ENCODE measurements at regions not wholly inside any gene's neighbourhood (a gene's known extent, or its start where the extent isn't known, plus 50 kb on each side); places are given as distances from the start of the nearest gene placed in this dataset.

DNA sequence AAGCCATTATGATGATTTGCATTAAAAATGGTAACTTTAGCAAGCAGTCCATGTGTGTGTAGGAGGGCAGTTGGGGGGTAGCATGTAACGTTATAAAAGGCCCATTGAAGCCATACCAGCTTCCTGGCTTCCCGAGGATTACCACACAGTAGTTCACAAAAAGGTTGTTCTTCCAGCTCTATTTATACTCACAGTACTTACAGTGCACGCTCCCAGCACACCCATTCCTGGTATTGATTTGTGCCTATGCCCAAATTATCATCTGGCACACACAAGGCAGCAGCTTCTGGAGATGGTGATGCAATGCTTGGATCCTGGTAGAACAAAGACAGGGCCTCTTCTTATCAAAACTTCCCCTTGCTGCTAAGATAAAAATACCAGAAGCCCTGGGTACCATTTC lies 436.8 kb downstream of the HAO1 start:
- H3K36me3 ChIP-seq (ENCODE audit: insufficient read depth, low read length): no peaks in the 10 kb centered on the region
- no peak overlapping the region for H3K4me2 ChIP-seq (ENCODE audit: low read depth, low read length, poor library complexity, severe bottlenecking)
- no peaks in the 10 kb centered on the region for H3K4me1 ChIP-seq (ENCODE audit: insufficient read depth, low read length, poor library complexity, severe bottlenecking)
- H3K4me3 ChIP-seq (ENCODE audit: low read length, poor library complexity, severe bottlenecking): no peak overlapping the region
- no peaks in the 10 kb centered on the region for H3K79me2 ChIP-seq (ENCODE audit: insufficient read depth, low read length)
- no peaks in the 10 kb centered on the region for H4K20me1 ChIP-seq (ENCODE audit: insufficient read depth, low read length, poor library complexity, severe bottlenecking)
- no peaks in the 10 kb centered on the region for H3F3A ChIP-seq (ENCODE audit: low read depth)
- no peak overlapping the region for H3K9ac ChIP-seq (ENCODE audit: low read depth, low read length, poor library complexity, severe bottlenecking)
- no peaks in the 10 kb centered on the region for H3K9me3 ChIP-seq (ENCODE audit: insufficient read depth, low read depth, low read length)
- H3K27me3 ChIP-seq (ENCODE audit: insufficient read depth, low read length, poor library complexity, severe bottlenecking): no peaks in the 10 kb centered on the region
- H3K9me2 ChIP-seq (replicated peaks; ENCODE audit: low read depth, low read length): no peaks in the 10 kb centered on the region
- no peak overlapping the region for H2AFZ ChIP-seq (ENCODE audit: low read length)
- TF ChIP-seq CTCF (conservative IDR thresholded peaks at IDR 0.05; ENCODE audit: low read length) (no peak), EZH2phosphoT487 (IDR thresholded peaks at IDR 0.05; ENCODE audit: borderline replicate concordance) (no peak)

- H3K4me1 ChIP-seq (ENCODE audit: insufficient read depth, low read length, poor library complexity, severe bottlenecking): no peaks in the 10 kb centered on the region
- no peaks in the 10 kb centered on the region for H3F3A ChIP-seq (ENCODE audit: low read depth)
- H3K9me2 ChIP-seq (replicated peaks; ENCODE audit: low read depth, low read length): no peaks in the 10 kb centered on the region
- no peaks in the 10 kb centered on the region for H3K9me3 ChIP-seq (ENCODE audit: insufficient read depth, low read depth, low read length)
- no peak overlapping the region for H2AFZ ChIP-seq (ENCODE audit: low read length)
- no peak overlapping the region for H3K9ac ChIP-seq (ENCODE audit: low read depth, low read length, poor library complexity, severe bottlenecking)
- no peaks in the 10 kb centered on the region for H3K36me3 ChIP-seq (ENCODE audit: insufficient read depth, low read length)
- TF ChIP-seq EZH2phosphoT487 (IDR thresholded peaks at IDR 0.05; ENCODE audit: borderline replicate concordance) (no peak), CTCF (conservative IDR thresholded peaks at IDR 0.05; ENCODE audit: low read length) (no peak)
- no peaks in the 10 kb centered on the region for H4K20me1 ChIP-seq (ENCODE audit: insufficient read depth, low read length, poor library complexity, severe bottlenecking)
- H3K4me3 ChIP-seq (ENCODE audit: low read length, poor library complexity, severe bottlenecking): no peak overlapping the region
- H3K27me3 ChIP-seq (ENCODE audit: insufficient read depth, low read length, poor library complexity, severe bottlenecking): no peaks in the 10 kb centered on the region
- H3K4me2 ChIP-seq (ENCODE audit: low read depth, low read length, poor library complexity, severe bottlenecking): no peak overlapping the region
- H3K79me2 ChIP-seq (ENCODE audit: insufficient read depth, low read length): no peaks in the 10 kb centered on the region
Observed at GRCh38 chr20:7505152-7505834, 435.0 kb downstream of the HAO1 start.

GRCh38 chr20:7505835-7506221 lies 434.4 kb downstream of the HAO1 start:
- Histone ChIP-seq H4K20me1 (ENCODE audit: insufficient read depth, low read length, poor library complexity, severe bottlenecking) (no peaks in the 10 kb centered on the region), H3F3A (ENCODE audit: low read depth) (no peaks in the 10 kb centered on the region), H3K4me3 (ENCODE audit: low read length, poor library complexity, severe bottlenecking) (no peak overlapping the region), H3K9ac (ENCODE audit: low read depth, low read length, poor library complexity, severe bottlenecking) (no peak overlapping the region), H3K9me2 (replicated peaks; ENCODE audit: low read depth, low read length) (no peaks in the 10 kb centered on the region), H3K27me3 (ENCODE audit: insufficient read depth, low read length, poor library complexity, severe bottlenecking) (no peaks in the 10 kb centered on the region), H3K79me2 (ENCODE audit: insufficient read depth, low read length) (no peaks in the 10 kb centered on the region), H3K4me2 (ENCODE audit: low read depth, low read length, poor library complexity, severe bottlenecking) (no peak overlapping the region), H2AFZ (ENCODE audit: low read length) (no peak overlapping the region), H3K4me1 (ENCODE audit: insufficient read depth, low read length, poor library complexity, severe bottlenecking) (no peaks in the 10 kb centered on the region), H3K9me3 (ENCODE audit: insufficient read depth, low read depth, low read length) (no peaks in the 10 kb centered on the region), H3K36me3 (ENCODE audit: insufficient read depth, low read length) (no peaks in the 10 kb centered on the region)
- TF ChIP-seq EZH2phosphoT487 (IDR thresholded peaks at IDR 0.05; ENCODE audit: borderline replicate concordance) (no peak), CTCF (conservative IDR thresholded peaks at IDR 0.05; ENCODE audit: low read length) (no peak)
